ENCODE measurements at regions not wholly inside any gene's neighbourhood (a gene's known extent, or its start where the extent isn't known, plus 50 kb on each side); places are given as distances from the start of the nearest gene placed in this dataset.

DNA sequence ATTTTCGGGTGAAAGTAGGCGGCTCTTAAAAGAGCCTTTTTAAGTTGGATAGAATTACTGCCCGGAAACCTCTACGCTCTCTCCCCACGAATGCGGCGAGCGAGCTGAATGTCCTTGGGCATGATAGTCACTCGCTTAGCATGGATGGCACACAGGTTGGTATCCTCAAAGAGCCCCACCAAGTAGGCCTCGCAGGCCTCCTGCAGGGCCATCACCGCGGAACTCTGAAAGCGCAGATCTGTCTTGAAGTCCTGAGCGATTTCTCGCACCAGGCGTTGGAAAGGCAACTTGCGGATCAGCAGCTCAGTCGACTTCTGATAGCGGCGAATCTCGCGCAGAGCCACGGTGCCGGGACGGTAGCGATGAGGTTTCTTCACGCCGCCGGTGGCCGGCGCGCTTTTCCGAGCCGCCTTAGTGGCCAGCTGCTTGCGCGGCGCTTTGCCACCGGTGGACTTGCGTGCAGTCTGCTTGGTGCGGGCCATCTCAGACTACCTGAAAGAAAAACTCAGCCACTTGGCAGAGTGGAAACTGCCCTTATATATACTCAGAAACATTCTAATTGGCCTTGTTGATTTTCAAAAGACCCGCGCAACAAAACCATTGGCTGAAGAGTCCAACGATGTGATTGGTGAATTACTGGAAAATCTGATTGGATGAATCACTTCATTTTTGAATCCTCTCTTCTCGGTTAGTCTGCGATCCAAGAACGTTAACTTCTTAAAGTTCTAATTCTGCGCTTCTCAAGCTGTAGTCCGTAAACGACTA, 93.9 kb upstream of the BTN3A2 start:
- H2AFZ ChIP-seq, result peak overlapping the region; percentile 43
- H3K36me3 ChIP-seq (ENCODE audit: control insufficient read depth, insufficient read depth, low read length), result no peaks in the 10 kb centered on the region
- peak overlapping the region; percentile 51 for H3K4me3 ChIP-seq (ENCODE audit: low read depth, low read length)
- no peaks in the 10 kb centered on the region for H3K9me3 ChIP-seq (ENCODE audit: control insufficient read depth, low read length)
- no peaks in the 10 kb centered on the region for H3K79me2 ChIP-seq
- H3K9ac ChIP-seq, result no peak overlapping the region
- no peaks in the 10 kb centered on the region for H3K4me1 ChIP-seq
- TF ChIP-seq, protein P1, sequence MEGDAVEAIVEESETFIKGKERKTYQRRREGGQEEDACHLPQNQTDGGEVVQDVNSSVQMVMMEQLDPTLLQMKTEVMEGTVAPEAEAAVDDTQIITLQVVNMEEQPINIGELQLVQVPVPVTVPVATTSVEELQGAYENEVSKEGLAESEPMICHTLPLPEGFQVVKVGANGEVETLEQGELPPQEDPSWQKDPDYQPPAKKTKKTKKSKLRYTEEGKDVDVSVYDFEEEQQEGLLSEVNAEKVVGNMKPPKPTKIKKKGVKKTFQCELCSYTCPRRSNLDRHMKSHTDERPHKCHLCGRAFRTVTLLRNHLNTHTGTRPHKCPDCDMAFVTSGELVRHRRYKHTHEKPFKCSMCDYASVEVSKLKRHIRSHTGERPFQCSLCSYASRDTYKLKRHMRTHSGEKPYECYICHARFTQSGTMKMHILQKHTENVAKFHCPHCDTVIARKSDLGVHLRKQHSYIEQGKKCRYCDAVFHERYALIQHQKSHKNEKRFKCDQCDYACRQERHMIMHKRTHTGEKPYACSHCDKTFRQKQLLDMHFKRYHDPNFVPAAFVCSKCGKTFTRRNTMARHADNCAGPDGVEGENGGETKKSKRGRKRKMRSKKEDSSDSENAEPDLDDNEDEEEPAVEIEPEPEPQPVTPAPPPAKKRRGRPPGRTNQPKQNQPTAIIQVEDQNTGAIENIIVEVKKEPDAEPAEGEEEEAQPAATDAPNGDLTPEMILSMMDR (IDR thresholded peaks at IDR 0.05), result no peak
- H3K27ac ChIP-seq, result peak overlapping the region; percentile 39
- peak overlapping the region; percentile 61 for H3K4me2 ChIP-seq (ENCODE audit: low read length)
- no peaks in the 10 kb centered on the region for H3K27me3 ChIP-seq (ENCODE audit: control insufficient read depth, insufficient read depth, low read length)

DNA sequence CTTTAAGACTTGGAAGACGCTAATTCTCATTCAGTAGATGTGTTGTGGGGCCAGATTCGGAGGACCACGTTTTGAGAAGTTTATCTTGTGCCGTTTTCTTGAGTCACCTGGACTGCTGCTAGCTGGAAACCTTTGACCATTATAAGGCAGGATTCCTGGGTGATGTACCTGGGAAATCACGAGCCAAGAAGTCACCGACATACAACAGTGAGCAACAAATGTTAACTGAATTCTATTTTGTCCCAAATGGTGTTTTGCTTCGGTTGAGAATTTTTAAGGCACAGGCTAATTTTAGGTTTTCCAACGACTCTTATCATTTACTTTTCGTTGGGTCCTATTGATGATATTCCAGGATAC, 93.4 kb upstream of the BTN3A2 start:
- H3K4me2 ChIP-seq (ENCODE audit: low read length), result peak overlapping the region; percentile 61
- H3K27me3 ChIP-seq (ENCODE audit: control insufficient read depth, insufficient read depth, low read length), result no peaks in the 10 kb centered on the region
- H3K9me3 ChIP-seq (ENCODE audit: control insufficient read depth, low read length), result no peaks in the 10 kb centered on the region
- H3K4me3 ChIP-seq (ENCODE audit: low read depth, low read length), result peak overlapping the region; percentile 51
- TF ChIP-seq, protein P1 (IDR thresholded peaks at IDR 0.05), result no peak
- no peaks in the 10 kb centered on the region for H3K36me3 ChIP-seq (ENCODE audit: control insufficient read depth, insufficient read depth, low read length)
- H3K4me1 ChIP-seq, result no peaks in the 10 kb centered on the region
- no peak overlapping the region for H3K9ac ChIP-seq
- H3K79me2 ChIP-seq, result no peaks in the 10 kb centered on the region
- peak overlapping the region; percentile 43 for H3K27ac ChIP-seq
- H2AFZ ChIP-seq, result peak overlapping the region; percentile 43

DNA sequence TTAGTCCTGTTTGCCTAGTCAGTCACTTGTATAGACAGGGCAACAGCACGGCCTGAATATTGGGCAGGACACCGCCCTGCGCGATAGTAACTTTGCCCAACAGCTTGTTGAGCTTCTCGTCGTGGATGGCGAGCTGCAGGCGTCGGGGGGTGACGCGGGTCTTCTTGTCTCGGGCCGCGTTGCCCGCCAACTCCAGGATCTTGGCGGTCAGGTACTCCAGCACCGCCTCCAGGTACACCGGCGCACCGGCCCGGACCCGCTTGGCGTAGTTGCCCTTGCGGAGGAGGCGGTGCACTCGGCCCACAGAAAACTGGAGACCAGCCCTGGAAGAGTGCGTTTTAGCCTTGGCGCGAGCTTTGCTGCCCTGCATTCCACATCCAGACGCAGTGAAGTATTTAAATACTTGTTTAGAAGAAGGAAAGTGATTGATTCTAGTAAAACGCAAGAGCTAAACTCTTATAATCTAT, 92.8 kb upstream of the BTN3A2 start:
- no peaks in the 10 kb centered on the region for H3K36me3 ChIP-seq (ENCODE audit: control insufficient read depth, insufficient read depth, low read length)
- H3K27ac ChIP-seq, result peak overlapping the region; percentile 43
- no peaks in the 10 kb centered on the region for H3K9me3 ChIP-seq (ENCODE audit: control insufficient read depth, low read length)
- no peak overlapping the region for H3K9ac ChIP-seq
- TF ChIP-seq, protein P1 (IDR thresholded peaks at IDR 0.05), result no peak
- no peaks in the 10 kb centered on the region for H3K4me1 ChIP-seq
- H3K4me2 ChIP-seq (ENCODE audit: low read length), result peak overlapping the region; percentile 61
- no peaks in the 10 kb centered on the region for H3K27me3 ChIP-seq (ENCODE audit: control insufficient read depth, insufficient read depth, low read length)
- peak overlapping the region; percentile 51 for H3K4me3 ChIP-seq (ENCODE audit: low read depth, low read length)
- no peaks in the 10 kb centered on the region for H3K79me2 ChIP-seq
- H2AFZ ChIP-seq, result peak overlapping the region; percentile 44

DNA sequence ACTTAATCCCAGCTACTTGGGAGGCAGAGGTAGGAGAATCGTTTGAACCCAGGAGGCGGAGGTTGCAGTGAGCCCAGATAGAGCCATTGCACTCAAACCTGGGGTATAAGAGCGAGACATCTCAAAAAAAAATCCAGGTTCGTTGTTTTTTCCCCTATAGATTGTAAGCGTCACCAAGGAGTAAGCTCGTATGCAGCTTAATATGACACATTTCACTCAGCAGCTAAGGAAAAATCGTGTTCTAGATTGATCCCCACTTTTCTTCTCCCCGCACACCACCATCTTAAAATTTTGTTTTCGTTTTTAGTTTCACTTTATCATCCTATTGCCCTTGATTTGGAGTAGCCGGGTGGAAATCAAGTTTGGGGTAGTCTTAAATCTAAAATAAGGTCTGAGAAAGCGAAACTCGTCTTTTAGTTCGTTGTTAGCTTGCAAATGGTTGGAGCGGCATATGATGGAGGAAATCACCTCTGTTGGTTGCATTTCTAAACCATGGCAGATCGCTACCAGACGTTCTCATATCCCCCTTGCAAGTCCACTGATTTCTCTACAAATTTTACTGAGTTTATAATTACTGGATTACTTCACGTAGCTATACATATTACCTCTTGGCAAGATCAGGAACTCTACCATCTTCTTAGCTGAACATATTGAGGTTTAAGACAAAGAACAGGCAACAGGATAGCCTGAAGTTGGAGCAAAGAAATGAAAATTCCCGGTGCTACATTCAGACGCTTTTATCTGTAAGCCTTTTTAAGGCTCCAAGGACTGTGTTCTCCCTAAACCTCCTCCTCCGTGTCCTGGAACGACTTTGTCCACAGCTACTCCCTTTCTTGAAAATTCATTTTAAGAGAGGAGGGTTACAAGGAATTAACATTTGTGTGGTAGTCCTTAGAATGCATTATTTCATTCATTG, 91.1 kb upstream of the BTN3A2 start:
- peak overlapping the region; percentile 61 for H3K27ac ChIP-seq
- no peak overlapping the region for H3K9ac ChIP-seq
- peak overlapping the region; percentile 59 for H2AFZ ChIP-seq
- H3K79me2 ChIP-seq, result no peaks in the 10 kb centered on the region
- H3K4me1 ChIP-seq, result no peaks in the 10 kb centered on the region
- H3K4me3 ChIP-seq (ENCODE audit: low read depth, low read length), result peak overlapping the region; percentile 51
- H3K4me2 ChIP-seq (ENCODE audit: low read length), result peak overlapping the region; percentile 61
- H3K9me3 ChIP-seq (ENCODE audit: control insufficient read depth, low read length), result no peaks in the 10 kb centered on the region
- TF ChIP-seq, protein P1 (IDR thresholded peaks at IDR 0.05), result no peak
- H3K36me3 ChIP-seq (ENCODE audit: control insufficient read depth, insufficient read depth, low read length), result no peaks in the 10 kb centered on the region
- no peaks in the 10 kb centered on the region for H3K27me3 ChIP-seq (ENCODE audit: control insufficient read depth, insufficient read depth, low read length)
